ENCODE measurements at regions not wholly inside any gene's neighbourhood (a gene's known extent, or its start where the extent isn't known, plus 50 kb on each side); places are given as distances from the start of the nearest gene placed in this dataset.

DNA sequence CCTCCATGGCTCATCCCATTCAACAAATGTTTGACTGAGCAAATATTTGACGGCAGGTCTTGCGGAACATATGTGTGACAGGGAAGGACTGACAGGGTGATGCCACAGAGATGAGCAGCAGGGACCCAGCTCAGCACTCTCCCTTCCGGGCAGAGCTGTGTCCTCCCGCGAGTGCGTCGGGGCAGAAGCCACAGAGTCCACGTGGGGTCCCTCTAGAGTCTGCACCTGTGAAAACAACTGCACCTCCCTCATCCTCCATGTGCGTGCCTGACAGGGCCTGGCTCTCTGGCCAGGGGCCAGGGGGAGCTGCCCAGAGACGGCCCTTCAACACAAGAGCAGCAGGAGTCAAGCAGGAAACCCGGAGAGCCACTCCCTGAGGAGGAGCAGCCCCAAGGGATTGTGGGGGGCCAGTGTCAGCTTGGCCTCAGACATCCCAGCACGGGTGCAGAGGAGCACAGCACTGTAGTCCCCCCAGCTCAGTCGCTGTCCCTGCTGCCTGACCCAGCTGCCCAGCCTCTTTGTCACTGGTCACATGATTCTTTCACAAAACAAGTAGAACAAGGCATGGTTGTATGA is 83.6 kb upstream of the TMEM72 start:
- DNase-seq, result no peak

DNA sequence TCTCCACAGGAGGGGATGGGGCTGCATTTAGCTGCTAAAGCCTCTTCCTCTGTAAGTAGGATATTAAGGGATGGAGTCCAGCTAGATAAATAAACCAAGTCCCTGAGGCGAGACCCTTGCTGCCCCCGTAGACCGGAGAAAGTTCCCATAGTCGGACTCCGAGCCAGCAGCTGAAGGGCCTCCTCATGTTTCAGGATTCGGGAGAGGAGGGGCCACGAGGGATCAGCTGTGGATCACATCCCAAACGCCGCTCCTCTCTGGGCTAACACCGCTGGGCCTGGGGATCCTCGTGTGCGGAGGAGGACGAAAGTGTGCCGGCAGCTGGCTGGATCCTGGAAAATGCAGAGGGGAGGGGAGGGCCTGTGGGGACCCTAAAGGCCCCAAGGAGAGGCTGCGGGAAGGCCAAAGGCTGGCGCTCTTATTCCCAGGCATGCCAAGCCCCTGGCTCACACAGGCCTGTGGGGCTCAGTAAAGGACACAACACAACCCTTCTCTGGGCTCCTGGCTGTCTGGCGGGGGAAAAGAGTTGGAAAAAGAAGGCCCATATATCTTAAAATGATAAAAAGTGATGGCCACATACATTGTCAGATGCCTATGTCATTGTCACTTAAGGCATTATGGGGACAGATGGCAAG is 82.5 kb upstream of the TMEM72 start:
- no peak for DNase-seq

DNA sequence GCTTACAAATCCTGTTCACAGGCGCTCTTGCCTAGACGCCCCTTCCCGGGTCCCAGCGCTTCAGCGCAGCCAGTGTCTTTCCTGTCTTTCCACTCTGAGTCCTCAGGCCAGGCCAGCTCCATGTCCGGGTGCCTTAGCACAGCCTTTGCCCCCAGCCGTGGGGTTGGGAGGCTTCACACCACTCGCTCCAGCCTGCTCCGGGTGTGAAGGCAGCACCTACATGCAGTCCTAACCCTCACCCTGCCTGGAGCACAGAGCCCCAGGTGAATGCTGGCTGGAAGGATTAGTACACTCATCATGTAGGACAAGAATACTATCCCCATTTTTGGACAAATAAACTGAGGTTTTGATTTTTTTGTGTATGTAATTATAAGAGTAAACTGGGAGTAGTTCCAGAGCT is 81.7 kb upstream of the TMEM72 start:
- no peak for DNase-seq

DNA sequence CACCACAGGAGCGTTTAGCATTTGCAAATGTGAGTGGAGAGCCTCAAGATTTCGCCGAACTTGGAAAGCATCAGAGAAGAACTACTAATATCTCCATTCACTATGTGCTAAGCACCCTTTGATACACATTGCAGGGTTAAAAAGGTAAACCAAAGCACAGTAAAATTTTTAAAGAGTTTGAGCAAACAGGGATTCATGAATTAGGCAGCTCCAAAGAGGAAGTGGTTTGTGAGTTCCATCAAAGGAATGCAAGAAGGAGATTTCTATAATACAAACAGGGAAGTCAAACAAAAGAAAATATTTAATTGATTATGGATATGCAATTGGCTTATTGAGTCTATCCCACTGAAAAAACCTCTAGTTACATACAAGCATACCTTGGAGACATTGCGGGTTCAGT is 81.1 kb upstream of the TMEM72 start:
- DNase-seq, result no peak

DNA sequence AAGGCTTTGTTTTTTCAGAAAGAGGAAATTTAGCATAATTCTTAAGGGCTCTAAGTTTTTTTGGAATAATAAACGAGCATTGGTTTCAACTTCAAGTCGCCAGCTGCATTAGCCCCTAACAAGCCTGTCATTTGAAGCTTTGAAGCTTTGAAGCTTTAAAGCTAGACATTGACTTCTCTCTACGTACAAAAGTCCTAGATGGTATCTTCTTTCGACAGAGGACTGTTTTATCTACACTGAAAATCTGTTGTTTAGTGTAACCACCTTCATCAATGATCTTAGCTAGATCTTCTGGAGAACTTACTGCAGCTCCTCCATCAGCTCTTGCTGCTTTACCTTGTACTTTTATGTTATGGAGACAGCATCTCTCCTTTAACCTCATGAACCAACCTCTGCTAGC is 79.6 kb upstream of the TMEM72 start:
- DNase-seq, result no peak

DNA sequence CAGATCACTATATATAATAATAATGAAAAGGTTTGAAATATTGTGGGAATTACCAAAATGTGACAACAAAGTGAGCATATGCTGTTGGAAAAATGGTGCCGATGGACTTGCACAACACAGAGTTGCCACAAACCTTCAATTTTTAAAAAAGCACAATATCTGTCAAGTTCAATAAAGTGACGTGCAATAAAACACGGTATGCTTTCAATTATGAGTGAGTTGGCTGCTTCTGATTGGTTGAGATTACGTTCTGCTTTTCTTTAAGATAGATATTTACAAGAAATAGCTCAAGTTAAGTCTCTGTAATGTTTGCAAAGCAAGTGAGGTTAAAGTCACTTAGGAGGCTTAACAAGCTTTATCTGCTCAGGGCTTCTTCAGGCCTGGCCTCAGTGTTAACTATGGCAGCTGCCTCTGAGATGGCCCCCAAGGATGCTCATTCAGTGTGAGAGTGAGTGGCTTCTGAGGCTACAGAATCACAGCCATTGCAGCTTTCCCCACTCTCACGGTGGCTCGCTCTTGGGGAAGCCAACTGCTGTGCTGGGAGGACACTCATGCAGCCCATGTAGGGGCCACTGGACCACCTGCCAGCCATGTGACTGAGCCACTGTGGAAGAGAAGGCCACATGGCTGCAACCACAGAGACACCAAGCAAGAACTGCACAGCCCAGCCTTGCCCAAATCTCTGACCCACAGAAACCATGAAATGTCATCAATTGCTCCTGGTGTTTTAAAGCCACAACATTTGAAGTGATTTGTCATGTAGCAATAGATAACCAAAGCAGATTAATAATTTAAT is 78.3 kb upstream of the TMEM72 start:
- DNase-seq, result no peak

DNA sequence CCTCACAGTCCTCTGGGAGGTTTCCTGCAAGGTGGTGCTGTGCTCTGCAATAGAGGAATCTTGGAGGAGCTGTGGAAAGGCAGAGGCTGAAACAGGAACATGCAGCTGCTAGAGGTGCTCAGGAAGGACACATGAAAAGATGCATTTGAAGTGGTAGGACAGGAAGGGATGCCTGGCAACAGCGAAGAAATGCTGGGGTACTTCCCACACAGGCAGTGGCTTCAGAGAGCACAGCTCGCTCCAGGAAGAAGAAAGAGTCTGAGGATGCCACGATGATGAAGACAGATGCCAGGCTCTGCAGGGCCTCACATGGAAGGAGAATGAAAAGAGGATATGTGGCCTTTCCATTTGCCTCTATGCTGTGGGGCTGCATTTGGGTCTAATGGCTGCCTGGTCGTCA is 77.0 kb upstream of the TMEM72 start:
- DNase-seq, result no peak

DNA sequence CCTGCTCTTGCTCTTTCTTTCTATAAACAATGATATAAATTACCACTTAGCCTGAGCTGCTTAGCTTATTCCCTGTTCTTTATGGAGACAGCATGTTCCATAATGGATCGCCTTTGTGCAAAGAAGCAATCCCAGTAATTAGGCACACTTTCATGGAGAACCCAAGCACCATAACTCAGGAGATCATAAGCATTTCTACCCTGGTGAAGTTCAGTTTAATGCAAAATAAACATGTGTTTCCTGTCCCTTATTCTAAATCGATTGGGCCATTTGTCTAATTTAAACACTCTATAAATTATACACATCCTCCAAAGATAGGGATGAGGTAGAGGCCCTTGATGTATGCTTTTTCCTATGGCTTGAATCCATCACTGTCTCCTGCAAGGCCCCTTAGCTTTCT is 75.8 kb upstream of the TMEM72 start:
- DNase-seq, result no peak

DNA sequence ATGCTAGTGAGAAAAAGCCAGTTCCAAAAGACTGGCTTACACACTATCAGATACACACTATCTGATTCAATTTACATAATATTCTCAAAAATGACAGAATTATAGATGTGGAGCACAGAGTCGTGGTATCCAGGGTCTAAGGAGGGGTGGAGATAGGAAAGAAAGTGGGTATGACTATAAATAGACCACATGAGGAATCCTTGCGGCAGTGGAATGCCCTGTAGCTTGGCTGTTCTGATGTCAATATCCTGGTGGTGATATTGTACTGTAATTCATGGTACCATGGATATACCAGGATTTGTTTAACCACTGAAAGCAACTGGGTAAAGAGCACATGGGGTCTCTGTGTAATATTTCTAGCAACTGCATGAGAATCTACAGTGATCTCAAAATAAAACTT is 67.7 kb upstream of the TMEM72 start:
- DNase-seq, result no peak

DNA sequence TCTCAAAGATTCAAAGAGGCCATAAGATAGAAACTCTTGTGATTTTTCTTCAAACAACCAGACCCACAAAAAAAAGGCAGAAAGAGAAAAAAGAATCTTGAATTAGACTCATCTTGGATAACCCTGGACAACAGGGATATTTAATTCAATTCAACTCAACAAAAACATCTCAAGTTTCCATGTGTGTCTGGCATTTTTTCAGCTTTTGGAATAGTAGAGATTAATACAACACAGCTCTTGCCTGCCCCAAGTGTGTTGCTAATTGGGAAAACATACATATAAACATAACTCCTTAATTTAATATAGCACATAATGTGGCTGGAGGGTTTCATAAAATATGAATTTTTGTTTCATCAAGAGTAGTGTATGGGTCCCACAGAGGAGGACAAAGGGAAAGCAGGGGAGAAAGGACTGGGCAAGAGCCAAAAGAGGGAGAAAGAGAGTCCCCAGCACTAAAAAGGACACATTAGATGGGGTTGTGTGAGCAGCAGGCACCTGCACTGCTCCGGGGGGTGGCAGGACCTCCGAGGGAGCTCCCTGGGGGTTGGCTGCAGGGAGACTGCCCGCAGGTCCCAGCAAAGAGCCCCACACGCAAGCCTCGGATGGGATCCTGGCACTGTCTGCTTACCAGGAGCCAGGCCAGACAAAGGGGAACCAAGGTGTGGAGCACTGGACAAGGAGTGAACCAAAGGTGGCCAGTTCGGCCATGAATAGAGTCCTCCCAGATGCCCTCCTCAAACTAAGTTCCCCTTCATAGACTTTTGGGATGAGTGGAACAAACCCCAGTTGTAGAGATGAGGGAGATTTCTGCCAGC is 65.6 kb upstream of the TMEM72 start:
- no peak for DNase-seq

DNA sequence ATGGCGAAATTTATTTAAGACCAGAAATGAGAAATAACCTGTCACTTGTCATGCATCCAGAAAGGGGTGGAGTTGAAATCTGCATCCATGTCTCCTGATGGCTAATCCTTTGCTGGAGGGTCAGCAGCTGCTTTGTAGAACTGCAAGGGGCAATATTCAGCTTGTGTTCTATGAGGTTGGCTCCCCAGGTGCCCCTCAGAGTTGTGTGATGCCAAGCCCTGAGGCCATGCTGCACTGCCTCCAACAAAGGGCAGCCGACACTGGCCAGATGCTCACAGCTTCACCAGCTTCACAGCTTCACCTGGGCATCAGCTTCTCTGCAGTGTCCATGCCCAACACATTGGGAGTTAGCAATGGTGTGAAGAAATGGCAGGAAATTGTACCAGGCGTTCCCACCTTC is 64.0 kb upstream of the TMEM72 start:
- DNase-seq, result no peak

DNA sequence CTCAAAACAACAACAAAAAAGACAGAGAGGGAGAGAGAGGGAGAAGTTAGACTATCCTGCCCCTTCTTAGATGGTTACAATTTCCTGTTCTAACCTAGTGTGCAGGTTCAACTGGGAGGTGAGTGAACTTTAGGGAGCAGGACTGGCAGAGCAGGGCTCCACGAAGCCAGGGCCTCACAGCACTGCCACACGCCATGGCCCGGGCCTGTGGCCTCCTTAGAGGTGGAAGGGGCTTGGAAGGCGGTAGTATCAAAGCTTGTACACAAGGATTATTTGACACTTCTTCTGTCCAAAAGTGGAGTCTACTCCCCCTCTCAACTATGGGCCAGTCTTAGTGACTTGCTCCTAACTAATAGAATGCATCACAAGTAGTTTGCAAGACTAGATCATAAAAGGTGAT is 62.9 kb upstream of the TMEM72 start:
- no peak for DNase-seq

DNA sequence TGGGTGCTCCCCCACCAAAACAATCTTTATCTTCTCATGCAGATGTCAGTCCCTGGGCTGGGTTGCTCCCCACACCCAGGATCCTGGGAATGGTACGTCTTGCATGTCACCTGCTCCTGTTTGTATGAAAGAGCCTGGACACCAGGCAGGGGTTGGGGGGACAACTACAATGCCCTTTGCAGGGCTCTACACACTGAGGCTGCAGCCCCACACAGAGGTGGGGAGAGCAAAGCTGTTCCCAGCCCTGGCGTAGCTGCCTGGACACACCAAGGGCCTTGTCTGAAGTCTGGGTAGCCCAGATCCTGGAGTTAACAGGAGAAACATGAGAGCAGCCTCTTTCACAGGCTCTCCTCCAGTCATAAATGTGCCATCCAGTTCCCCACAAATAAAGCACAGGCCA is 61.2 kb upstream of the TMEM72 start:
- DNase-seq, result no peak

DNA sequence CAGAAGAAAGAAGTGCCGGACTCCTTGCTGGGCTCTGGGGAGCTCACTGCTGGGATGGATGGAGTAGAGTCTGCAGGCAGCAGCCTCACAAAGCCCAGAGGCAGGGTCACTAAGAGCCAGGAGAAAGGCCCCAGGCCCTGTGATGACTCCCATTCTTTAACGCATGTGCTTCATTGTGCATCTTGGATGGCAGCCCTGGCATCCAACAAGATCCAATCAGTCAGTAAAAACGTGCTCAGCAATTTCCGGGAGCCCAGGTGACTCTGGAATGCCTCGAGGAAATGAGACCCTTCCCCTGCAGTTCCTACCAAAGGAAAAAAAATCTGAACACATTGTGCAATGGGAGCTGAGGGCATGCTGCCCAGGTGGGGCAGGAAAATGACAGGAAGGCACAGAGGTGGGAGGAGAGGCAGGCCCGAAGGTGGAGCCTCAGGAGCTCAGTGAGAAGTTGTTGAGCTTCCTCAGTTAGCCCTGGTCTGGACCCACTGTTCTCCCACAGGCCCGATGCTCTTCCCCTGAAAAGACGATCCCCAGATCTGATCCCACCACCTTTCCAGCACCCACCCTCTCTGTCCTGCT is 60.7 kb upstream of the TMEM72 start:
- no peak for DNase-seq

DNA sequence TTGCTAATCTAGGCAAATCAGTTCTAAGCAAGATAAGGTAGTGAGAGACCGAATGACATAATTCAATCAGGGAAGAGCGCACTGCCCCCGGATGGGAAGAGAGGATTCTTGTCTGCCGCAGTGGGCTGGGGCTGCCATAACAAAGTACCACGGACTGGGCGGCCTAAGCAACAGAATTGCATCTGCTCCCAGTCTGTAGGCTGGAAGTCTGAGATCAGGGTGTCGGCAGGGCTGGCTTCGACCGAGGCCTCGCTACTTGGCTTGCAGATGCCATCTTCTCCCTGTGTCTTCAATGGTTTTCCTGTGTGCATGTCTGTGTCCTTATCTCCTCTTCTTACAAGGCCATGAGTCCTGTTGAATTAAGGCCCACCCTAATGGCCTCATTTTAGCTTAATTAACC is 59.7 kb upstream of the TMEM72 start:
- no peak for DNase-seq

DNA sequence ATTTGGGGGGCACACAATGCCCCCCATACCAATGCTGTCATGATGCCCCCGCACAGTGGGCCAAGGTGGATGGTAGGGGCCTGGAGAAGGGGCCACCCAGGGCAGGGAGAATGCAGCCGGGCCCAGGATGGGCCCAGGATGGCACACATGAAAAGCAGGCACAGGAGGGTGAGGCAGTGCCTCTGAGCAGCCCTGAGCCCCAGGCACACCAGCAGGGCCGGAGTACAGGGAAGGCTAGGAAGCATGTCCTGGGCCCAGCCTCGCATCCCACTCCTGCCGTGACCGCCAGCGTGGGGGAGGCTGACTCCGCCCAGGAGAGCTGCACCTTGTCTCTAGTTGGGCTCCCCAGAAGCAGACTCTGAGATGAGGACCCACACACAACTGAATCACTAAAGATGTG is 59.3 kb upstream of the TMEM72 start:
- DNase-seq, result no peak

DNA sequence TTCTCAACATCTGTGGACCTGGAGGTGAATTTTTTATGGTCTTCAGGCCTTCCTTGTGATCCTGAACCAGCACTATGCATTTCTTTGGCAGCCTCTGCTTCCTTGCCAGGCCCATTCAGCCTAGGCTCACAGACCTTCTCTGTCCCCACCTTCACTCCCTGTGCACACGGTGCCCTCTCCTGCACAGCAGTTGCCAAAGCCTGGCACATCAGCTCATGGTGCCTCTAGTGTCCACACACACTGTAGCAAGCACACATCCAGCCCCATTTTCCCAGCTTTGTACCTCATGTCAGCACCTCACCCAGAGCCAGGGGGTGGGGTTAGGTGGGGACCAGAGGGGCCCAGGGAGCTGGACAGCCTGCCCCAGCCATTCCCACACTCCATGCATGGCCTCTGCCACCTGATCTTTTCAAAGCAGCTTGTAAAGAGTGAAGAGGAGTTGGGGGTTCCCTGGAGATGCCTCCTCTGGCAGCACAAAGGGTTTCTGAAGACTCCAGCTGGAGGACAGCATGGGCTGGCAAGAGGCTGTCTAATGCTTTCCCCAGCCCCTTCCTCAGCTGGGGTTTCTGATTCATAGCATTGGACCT is 57.9 kb upstream of the TMEM72 start:
- DNase-seq, result no peak

DNA sequence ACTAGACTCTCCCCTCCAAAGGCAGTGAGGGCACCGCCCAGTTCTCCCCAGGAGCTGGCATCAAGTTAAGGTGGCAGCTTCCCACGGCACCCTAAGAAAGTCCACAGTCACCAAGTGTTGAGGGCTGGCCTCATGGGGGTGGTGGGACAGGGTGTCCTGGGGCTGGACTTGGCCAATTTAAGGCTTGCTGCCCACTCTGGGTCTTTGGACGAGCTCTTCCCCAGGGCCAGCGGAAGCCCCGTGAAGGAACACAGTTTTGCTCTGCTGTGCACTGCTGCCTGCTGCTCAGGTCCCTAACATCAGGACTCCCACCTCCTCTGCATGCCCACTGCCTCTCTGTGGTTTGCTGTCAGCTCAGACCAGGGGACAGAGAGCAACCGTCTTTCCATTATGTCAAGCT is 57.3 kb upstream of the TMEM72 start:
- DNase-seq, result no peak

DNA sequence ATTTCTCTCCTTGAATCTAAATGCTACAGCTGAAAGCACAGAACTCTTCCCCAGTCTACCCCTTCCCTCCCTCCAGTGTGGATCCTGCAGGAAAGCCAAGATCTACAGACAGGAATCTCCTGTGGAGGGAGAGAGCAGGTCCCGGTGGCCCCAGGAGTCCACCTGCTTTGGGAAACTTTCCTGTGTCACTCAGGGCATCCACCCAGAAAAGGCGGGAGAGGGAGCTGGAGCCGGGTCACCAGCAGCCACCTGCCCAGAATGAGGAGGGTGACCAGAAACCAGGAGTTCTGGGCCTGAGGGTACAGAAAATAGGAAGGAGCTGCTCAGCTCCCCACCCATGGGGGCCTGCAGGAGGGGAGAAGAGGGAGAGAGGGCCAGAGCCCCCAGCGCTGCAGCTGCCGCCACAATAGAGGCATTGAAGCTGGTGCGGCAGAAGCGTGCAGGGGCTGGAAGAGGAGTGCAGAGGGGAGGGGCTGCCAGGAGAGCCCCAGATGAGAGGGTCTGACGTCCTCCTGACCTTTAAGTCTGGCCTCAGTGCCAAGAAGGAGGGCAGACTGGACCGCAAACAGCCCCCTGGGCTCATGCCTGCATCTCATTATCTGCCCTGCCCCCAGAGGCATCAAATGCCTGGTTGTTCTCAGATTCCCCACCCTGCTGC is 56.3 kb upstream of the TMEM72 start:
- no peak for DNase-seq

DNA sequence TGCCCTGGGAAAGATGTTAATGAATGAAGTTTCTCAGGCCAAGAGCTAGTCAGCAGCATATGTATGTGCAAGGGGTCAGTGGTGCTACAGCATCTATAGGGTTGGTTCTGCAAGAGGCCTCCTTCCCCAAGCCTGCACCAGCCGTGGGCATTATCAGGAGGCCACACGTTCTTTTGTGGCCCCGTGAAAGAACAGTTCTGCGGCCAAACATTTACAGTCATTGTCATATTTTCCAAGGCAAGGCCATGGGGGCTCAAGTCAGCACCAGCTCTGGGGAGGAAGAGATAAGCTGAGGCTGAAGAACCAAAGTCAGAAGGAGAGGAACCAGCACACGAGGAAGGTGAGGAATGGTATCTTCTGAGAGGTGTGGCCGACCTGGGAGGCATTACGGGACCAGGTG is 54.4 kb upstream of the TMEM72 start:
- no peak for DNase-seq

DNA sequence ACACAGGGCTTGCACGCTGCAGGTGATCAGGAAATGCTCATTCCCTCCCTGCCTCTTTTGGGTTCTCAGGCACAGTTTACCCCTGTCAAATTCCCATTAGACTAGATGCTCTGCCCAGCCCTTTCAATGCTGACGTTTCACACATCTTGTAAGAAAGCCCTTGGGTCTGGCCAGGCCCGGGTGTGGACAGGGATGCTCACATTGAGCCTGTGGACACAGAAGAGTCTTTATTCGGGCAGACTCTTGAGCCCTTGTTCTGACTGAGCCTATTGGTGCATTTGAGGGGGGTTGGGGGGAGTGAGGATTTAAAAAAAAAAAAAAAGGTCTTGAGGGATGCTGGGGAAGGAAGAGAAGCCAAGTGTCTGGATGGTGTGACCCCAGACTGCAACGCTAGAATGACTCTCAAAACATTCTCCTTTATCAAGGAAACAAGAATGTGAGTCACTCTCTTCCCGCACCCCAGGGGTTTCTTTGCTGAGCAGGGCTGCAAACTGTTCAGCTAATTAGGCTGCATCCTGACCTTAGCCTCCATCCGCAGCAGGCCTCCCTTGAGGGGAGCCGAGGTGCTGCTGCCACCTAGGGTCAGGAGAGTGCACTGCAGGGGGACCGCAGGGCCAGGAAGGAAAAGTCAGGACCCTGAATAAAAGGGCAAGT is 53.6 kb upstream of the TMEM72 start:
- peak; percentile 5 for DNase-seq

DNA sequence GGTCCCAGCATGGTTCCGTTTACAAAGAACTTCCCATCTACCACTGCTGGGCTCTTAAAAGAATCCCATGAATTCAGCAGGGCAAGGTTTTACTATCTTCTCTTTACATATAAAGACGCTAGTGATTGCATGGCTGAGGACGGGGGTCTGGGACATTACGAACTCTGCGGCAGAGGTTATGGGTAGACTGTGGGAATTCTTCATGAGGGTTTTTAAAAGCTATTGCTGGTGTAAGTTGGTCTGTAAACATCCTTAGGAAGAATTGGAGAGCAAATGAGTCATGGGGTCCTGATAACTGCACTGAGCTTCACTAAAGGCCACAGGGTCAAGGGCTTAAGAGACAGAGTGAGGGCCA is 53.1 kb upstream of the TMEM72 start:
- no peak for DNase-seq
